ENCODE measurements at regions not wholly inside any gene's neighbourhood (a gene's known extent, or its start where the extent isn't known, plus 50 kb on each side); places are given as distances from the start of the nearest gene placed in this dataset.

DNA sequence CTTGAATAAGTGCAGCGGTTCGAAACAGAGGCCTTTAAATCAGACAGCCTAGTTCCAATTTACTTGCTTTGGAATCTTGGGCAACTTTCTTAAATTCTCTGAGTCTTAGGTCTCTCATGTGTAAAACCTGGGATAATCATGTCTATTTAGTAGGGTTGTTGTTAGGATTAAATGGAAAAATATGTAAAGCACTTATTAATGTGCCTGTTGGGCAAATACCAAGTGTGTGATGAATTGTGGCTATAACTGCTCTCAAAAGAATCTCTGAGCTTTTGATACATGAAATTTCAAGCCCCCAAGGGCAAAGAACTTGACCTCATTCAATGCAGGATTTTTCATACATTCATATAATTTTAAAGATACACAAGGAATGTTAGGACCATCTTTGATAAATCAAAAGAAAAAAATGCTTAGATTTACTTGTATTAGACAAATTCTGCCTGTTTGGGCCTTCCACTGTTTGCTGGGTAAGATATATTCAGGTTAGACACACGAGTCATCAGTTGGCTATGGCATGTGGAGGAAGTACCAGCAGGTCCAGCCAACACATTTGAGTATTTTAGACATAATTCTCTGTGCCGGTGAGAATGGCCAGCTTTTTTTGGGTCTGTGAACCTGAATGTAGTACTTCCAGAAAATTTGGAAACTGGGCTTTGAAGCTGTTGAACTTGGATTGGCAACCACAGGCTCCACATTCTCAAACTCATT is 241.4 kb upstream of the CNKSR2 start:
- H3K9me3 ChIP-seq = 0 out of 3 replicates have a peak, but pooled peaks cover 4% of the 10 kb centered on the region
- WGBS (ENCODE audit: missing lambda C conversion rate) = 45% methylated on average over 4 of the region's 4 CpGs
- H3K4me2 ChIP-seq = no peak overlapping the region
- no peak overlapping the region for H3K4me3 ChIP-seq
- FAIRE-seq (peak; percentile 23), DNase-seq (ENCODE audit: low read depth in 1 of 2, low spot score in 1 of 2) (no peak), ATAC-seq (no peak)
- ChIA-PET CTCF (no interaction called here), POLR2A (no interaction called here)
- no peak overlapping the region for H3K27ac ChIP-seq
- TF ChIP-seq RCOR1 (IDR thresholded peaks at IDR 0.05; ENCODE audit: low read depth, low read length) = no peak
- TF ChIP-seq, protein P1, sequence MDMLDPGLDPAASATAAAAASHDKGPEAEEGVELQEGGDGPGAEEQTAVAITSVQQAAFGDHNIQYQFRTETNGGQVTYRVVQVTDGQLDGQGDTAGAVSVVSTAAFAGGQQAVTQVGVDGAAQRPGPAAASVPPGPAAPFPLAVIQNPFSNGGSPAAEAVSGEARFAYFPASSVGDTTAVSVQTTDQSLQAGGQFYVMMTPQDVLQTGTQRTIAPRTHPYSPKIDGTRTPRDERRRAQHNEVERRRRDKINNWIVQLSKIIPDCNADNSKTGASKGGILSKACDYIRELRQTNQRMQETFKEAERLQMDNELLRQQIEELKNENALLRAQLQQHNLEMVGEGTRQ (IDR thresholded peaks at IDR 0.05) = no peak
- TF ChIP-seq PHF8 (IDR thresholded peaks at IDR 0.05; ENCODE audit: borderline replicate concordance, low read depth) = no peak
- no peaks in the 10 kb centered on the region for H3K4me1 ChIP-seq

DNA sequence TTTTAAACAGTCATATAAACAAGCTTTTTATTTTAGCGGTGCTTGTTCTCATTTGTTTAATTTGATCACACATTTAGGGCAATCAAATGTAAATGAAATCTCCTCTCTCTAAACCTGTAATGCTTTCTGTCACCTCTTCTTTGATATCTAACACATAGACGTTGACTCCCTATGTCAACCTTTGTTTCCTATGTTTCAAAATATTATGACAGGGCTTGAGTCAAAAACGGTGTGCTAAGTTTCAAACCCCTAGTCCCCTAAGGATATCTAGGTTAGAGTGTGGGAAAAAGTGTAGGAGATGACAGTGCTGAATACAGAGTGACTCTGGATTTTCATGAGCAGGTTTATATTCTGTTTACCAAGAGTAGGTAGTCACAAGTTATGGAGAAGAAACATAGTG is 224.0 kb upstream of the CNKSR2 start:
- no peak for DNase-seq (ENCODE audit: low read depth in 1 of 2, low spot score in 1 of 2)
- Histone ChIP-seq H3K4me3 (no peak overlapping the region), H3K27ac (no peak overlapping the region), H3K4me1 (peaks cover 7% of the 10 kb centered on the region; the same call in 2 of the 3 replicates), H3K4me2 (no peak overlapping the region), H3K9me3 (no peaks in the 10 kb centered on the region)
- FAIRE-seq = peak; percentile 95
- 57% methylated on average over 3 of the region's 3 CpGs for WGBS (ENCODE audit: missing lambda C conversion rate)
- POLR2A ChIA-PET = no interaction called here
- CTCF ChIA-PET = interaction anchor here (0.8 kb wide), 1 partner anchor 15 kb away, joined by 3 read pairs; no protein-coding TSS in a partner anchor
- no peak for ATAC-seq
- TF ChIP-seq POLR2A (IDR thresholded peaks at IDR 0.05; ENCODE audit: low read length) (no peak), RARB (CRISPR knock-in tag; IDR thresholded peaks at IDR 0.05) (no peak), HEYL (CRISPR knock-in tag; IDR thresholded peaks at IDR 0.05) (no peak), EP300 (IDR thresholded peaks at IDR 0.05) (no peak), TP53 (CRISPR knock-in tag; IDR thresholded peaks at IDR 0.05) (no peak), ZSCAN20 (CRISPR knock-in tag; IDR thresholded peaks at IDR 0.05) (no peak)
- TF ChIP-seq, protein P2, sequence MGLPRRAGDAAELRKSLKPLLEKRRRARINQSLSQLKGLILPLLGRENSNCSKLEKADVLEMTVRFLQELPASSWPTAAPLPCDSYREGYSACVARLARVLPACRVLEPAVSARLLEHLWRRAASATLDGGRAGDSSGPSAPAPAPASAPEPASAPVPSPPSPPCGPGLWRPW (IDR thresholded peaks at IDR 0.05) = no peak
- TF ChIP-seq, protein P3, sequence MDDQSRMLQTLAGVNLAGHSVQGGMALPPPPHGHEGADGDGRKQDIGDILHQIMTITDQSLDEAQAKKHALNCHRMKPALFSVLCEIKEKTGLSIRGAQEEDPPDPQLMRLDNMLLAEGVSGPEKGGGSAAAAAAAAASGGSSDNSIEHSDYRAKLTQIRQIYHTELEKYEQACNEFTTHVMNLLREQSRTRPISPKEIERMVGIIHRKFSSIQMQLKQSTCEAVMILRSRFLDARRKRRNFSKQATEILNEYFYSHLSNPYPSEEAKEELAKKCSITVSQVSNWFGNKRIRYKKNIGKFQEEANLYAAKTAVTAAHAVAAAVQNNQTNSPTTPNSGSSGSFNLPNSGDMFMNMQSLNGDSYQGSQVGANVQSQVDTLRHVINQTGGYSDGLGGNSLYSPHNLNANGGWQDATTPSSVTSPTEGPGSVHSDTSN (IDR thresholded peaks at IDR 0.05) = no peak

DNA sequence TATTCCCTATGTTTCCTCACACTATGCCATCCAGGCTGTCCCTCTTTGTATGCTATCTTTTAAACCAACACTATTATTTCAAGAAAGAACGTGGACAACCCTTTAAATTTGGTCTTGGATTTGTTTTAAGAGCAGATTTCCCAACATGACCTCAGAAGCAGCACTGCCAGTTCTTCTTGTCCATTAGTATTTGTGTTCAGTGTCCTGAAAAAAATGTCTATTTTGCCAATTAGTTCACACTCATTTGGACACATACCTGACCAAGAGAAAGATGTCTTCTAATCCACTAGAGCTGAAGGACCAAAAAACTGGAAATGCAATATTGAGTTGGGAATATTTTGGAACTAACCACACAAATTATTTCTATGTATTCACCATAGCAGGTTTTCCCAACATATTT is 223.2 kb upstream of the CNKSR2 start:
- CTCF ChIA-PET = interaction anchor here (0.8 kb wide), 1 partner anchor 16 kb away, joined by 3 read pairs; no protein-coding TSS in a partner anchor
- no peak for TF ChIP-seq FOXS1 (CRISPR knock-in tag; IDR thresholded peaks at IDR 0.05)
- TF ChIP-seq, protein P4, sequence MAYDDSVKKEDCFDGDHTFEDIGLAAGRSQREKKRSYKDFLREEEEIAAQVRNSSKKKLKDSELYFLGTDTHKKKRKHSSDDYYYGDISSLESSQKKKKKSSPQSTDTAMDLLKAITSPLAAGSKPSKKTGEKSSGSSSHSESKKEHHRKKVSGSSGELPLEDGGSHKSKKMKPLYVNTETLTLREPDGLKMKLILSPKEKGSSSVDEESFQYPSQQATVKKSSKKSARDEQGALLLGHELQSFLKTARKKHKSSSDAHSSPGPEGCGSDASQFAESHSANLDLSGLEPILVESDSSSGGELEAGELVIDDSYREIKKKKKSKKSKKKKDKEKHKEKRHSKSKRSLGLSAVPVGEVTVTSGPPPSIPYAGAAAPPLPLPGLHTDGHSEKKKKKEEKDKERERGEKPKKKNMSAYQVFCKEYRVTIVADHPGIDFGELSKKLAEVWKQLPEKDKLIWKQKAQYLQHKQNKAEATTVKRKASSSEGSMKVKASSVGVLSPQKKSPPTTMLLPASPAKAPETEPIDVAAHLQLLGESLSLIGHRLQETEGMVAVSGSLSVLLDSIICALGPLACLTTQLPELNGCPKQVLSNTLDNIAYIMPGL (CRISPR knock-in tag; IDR thresholded peaks at IDR 0.05; ENCODE audit: borderline replicate concordance) = no peak
- TF ChIP-seq MYC (IDR thresholded peaks at IDR 0.05; ENCODE audit: borderline replicate concordance, low read length) = no peak
- no peak for TF ChIP-seq TFCP2L1 (CRISPR knock-in tag; IDR thresholded peaks at IDR 0.05)
- TF ChIP-seq, protein P5, sequence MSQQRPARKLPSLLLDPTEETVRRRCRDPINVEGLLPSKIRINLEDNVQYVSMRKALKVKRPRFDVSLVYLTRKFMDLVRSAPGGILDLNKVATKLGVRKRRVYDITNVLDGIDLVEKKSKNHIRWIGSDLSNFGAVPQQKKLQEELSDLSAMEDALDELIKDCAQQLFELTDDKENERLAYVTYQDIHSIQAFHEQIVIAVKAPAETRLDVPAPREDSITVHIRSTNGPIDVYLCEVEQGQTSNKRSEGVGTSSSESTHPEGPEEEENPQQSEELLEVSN (IDR thresholded peaks at IDR 0.05; ENCODE audit: borderline replicate concordance, low read depth) = no peak
- TF ChIP-seq CHD4 (IDR thresholded peaks at IDR 0.05; ENCODE audit: borderline replicate concordance) = no peak
- no peak for TF ChIP-seq EP300 (IDR thresholded peaks at IDR 0.05)
- TF ChIP-seq RFX5 (IDR thresholded peaks at IDR 0.05) = no peak
- TF ChIP-seq RARB (CRISPR knock-in tag; IDR thresholded peaks at IDR 0.05) = no peak
- TF ChIP-seq, protein P1 (IDR thresholded peaks at IDR 0.05) = no peak
- no peak for TF ChIP-seq ZNF302 (CRISPR knock-in tag; IDR thresholded peaks at IDR 0.05)
- TF ChIP-seq PHF8 (IDR thresholded peaks at IDR 0.05; ENCODE audit: borderline replicate concordance, low read depth) = no peak
- no peak for TF ChIP-seq KDM1A (IDR thresholded peaks at IDR 0.05; ENCODE audit: low read depth)
- TF ChIP-seq, protein P6, sequence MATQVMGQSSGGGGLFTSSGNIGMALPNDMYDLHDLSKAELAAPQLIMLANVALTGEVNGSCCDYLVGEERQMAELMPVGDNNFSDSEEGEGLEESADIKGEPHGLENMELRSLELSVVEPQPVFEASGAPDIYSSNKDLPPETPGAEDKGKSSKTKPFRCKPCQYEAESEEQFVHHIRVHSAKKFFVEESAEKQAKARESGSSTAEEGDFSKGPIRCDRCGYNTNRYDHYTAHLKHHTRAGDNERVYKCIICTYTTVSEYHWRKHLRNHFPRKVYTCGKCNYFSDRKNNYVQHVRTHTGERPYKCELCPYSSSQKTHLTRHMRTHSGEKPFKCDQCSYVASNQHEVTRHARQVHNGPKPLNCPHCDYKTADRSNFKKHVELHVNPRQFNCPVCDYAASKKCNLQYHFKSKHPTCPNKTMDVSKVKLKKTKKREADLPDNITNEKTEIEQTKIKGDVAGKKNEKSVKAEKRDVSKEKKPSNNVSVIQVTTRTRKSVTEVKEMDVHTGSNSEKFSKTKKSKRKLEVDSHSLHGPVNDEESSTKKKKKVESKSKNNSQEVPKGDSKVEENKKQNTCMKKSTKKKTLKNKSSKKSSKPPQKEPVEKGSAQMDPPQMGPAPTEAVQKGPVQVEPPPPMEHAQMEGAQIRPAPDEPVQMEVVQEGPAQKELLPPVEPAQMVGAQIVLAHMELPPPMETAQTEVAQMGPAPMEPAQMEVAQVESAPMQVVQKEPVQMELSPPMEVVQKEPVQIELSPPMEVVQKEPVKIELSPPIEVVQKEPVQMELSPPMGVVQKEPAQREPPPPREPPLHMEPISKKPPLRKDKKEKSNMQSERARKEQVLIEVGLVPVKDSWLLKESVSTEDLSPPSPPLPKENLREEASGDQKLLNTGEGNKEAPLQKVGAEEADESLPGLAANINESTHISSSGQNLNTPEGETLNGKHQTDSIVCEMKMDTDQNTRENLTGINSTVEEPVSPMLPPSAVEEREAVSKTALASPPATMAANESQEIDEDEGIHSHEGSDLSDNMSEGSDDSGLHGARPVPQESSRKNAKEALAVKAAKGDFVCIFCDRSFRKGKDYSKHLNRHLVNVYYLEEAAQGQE (IDR thresholded peaks at IDR 0.05) = no peak
- POLR2A ChIA-PET = no interaction called here
- Histone ChIP-seq H3K4me3 (no peak overlapping the region), H3K4me1 (peaks cover 7% of the 10 kb centered on the region; the same call in 2 of the 3 replicates), H3K27ac (no peak overlapping the region), H3K9me3 (no peaks in the 10 kb centered on the region), H3K4me2 (no peak overlapping the region)
- ATAC-seq (no peak), DNase-seq (ENCODE audit: low read depth in 1 of 2, low spot score in 1 of 2) (no peak), FAIRE-seq (peak; percentile 81)
- 16% methylated on average over 1 of the region's 1 CpG for WGBS (ENCODE audit: missing lambda C conversion rate)

Measured in A549 (cell line).